Ramos (cell line): ENCODE measurements at regions not wholly inside any gene's neighbourhood (a gene's known extent, or its start where the extent isn't known, plus 50 kb on each side); places are given as distances from the start of the nearest gene placed in this dataset.

Experiments used
- in situ Hi-C: fragments of 300-500 bp; cut with MboI; formaldehyde crosslinking; loops from one replicate; pipeline ENCODE4 v1.14.3; 2022; ENCODE audit warnings: low sequenced_read_pairs; ENCODE audit not compliant: unreplicated experiment

DNA sequence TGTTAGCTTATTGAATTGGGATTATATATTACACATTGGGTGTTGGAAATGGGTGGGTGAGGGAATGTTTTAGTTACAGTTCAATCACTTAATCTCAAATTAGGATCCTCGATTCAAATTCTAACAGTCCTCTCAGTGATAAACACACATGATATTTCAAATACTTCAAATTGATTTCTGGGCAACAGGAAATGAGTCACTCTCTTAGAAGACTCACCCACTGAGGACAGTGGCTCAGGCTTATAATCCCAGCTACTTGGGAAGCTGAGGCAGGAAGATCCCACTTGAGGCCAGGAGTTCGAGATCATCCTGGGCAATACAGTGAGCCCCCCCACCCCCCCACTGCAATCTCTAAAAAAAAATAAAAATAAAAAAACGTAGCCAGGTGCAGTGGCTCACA is 435.3 kb downstream of the KLF12 start:
- in situ Hi-C loops: no loop called here

DNA sequence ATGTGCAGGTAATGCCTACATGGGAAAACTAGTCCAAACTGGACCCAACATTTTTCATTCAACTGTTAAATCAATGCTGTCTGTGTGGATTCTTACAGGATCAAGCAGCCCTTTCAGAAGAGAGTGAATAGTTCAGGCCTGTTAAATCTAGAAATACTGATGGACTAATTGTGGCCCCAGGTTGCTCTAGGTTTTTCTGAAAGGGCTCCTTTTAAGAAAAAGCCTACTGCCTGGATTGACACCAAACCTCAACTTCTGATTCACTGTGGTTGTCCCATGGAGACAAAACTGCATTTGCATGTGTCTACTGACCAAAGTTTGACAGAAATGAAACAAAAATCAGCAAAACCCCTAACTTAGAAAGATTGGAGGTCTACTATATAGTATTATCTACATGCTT is 437.0 kb downstream of the KLF12 start:
- in situ Hi-C loops: no loop called here

DNA sequence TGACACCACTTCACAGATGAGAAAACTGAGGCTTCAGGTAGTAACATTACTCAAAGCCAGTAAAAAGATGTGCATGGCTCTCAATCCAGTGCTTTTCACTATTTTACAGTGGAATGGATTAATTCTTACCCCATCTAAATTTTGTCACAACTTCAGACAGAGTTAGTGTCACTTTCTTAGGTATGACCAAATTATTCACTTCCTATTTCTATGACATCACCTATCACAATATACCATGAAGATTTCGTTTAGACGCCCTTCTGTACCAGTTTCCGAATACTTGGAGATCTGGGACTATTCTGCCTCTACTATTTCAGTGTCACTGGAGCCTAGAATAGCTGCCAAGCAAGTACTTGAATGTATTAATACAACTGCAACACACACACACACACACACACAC is 437.5 kb downstream of the KLF12 start:
- in situ Hi-C loops: no loop called here

DNA sequence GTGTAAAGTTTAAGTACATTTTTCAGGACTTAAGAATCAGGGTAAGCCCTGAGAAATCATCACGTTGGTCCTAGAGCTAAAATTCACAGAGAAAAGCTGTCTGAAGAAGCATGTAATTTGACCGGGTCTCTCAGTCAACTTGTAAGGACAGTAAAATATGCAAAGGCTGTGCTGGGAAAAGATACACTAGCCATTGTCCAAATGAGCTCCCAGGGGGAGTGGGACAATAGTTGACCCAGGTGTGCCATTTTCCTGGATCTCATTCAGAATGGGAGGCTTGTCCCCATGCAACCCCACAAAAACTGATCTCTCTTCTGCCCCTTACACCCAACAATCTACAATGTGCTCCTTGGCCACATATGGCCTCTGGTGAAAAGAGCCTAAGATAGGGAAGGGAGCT is 437.9 kb downstream of the KLF12 start:
- in situ Hi-C loops: no loop called here

DNA sequence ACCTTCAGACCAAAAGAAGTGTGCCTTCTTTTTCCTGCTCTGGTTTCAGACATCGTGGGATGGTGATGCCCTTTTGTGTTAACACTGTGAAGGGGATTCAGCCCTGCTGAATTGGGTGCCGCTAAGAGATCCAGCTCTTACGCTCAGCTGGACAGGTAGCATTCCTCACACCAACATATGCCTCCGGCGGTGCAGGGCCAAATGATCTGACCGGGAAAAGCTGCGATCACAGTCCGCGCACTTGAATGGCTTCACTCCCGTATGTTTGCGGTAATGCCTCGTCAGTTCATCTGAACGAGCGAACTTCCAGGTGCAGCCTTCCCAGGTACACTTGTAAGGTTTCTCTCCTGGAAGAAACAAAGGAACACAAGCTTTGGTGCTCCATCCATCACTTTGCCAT is 438.9 kb downstream of the KLF12 start:
- in situ Hi-C loops: no loop called here

DNA sequence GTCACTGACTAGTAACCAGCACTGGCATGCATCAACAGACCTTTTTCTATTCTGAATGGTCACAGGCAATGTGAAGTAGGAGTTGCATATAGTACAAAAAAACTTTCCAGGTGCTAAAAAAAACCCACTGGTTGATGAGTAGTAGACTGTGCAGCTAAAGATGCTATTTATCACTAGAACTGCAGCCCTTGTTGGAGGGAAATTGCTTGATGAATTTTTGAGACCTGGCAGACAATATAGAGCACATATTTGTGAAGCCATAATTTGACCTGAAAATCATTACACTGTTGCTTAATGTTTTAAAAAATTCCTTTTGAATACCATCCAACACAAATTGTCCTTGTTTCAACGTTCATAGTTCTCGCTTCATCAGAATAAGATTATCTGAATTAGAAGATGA is 441.0 kb downstream of the KLF12 start:
- in situ Hi-C loops: no loop called here

DNA sequence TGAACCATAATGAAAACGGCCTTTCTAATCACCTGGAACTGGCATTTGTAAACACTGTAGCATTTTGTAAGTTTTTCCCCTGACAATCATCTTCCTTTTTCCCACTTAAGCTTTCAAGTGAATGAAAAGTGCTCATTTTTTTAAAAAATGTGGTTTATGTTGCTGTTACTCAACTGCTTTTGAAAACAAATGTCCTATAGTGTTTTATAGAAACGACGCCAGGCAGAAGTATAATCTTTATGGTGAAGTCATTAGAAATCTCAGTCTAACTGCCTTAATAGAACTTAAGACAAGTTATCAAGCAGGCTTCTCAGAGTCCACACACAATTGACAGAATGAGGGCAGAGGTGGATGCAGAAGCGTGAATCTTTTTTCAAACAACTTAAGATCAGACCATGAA is 442.3 kb downstream of the KLF12 start:
- in situ Hi-C loops: no loop called here

DNA sequence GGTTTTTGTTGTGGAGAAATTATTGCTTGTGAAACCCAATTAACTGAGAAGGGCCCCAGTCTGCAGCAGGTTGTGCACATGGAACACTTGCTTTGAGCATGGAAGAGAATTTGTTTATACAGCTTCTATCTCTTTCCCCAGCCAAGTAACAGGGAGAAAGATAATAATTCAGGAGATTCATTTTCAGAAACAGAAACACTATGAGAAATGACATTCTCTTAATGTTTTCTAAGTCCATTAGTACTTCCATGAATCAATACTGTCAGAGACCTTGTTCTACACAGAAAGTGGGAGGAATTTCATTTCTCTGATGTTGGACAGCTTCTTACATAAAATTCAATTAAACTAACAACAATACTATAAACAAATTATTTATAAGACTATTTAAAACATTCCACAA is 446.3 kb downstream of the KLF12 start:
- in situ Hi-C loops: no loop called here

DNA sequence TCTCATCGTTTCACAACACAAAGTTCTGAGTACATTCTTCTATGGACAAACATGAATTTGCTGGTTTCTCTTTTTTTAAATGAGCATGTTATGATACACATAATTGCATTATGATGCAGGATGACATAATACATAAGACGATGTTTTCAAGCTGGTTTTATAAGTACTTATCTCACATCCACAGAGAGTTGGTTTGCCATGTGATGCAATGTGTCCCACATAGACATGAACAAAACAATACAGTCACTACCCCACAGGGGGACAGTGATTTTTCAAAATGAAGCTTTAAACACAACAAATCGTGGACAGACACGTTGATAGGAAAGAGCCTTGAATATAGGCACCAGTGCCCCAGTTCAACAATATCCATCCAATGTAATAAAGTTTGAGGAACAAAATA is 447.1 kb downstream of the KLF12 start:
- in situ Hi-C loops: no loop called here

DNA sequence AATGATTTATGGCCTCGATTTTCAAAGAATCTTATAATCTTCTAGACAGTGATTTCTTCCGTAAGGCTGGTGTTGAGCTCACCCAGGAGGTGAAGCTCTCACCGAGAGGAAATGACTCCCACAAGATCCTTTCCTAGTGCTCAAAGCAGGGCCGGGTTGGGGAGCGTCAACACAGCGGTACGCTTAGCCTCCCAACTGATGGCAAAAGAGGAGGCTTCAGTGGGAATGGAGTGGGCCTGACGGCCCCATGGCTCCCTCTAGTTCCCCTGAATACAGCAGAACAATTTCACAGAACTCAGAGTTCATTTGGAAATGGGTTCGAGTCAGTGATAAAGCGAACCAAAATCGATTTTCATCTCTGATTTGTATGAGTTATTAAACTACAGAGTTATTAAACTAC is 449.5 kb downstream of the KLF12 start:
- in situ Hi-C loops: no loop called here

DNA sequence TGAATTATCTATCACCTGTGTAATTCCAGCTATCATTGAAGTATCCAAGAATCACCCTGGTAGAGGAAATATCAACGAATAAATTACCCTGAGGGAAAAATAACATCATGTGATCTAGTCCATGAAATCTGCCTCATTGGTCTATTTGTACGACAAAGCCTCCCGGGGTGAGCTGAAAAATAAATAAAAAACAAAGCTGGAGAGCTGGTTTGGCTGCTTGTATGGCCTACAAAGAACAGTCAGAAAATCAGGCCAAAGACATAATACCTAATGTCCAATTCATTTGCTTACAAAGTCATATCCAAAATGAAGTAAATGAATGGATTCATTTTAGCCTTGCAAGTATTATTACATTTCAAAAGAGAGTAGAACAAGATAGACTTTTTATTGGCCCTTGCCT is 449.9 kb downstream of the KLF12 start:
- in situ Hi-C loops: no loop called here

DNA sequence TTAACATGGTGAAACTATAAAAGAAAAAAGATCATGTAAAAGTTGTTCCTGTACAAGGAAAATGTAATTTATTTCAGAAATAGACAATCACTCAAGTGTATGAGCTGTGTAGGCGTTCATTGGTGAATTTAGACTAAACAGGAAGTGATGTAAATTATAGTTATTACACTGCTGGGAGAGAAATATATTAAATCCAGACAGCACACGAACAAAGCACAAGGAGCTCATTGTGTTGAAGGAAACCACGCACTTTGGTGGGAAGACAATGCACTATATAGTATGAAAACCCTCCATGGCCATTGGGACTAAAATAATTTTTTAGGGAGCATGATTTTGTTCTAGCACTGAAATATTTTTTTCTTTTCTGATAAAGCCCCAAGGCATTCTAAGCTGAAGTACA is 450.5 kb downstream of the KLF12 start:
- in situ Hi-C loops: no loop called here

DNA sequence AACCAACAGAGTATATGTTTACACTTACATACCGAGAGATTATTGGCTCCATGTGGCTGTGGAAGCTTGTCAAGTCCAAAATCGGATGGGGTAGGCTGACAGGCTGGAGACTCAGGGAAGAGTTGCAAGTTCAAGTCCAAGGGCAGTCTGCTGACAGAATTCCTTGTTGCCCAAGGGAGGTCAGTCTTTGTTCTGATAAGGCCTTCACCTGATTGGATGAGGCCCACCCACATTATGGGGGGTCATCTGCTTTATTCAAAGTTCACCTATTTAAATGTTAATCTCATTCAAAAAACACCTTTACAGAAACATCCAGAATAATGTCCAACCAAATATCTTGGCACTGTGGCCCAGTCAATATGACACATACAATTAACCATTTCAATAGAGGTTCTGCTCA is 452.4 kb downstream of the KLF12 start:
- in situ Hi-C loops: no loop called here

DNA sequence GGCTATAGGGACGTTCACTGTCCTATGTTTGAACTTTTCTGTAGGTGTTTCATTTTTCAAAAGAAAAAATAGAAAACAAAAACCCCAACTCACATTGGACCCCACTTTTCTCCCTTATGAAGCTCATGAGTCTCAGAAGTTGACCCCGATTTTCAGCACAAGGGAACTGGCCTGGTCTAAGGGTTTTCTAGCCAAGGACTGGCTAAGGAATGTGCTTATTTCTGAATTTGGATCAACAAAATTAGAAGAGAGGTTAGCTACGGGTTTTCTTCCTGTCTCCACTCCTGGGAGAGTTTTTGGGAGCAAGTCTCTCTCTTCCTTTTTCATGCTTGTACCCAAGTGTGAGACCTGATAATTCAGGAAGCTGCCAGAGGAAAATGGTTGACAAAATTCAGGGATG is 453.2 kb downstream of the KLF12 start:
- in situ Hi-C loops: no loop called here

DNA sequence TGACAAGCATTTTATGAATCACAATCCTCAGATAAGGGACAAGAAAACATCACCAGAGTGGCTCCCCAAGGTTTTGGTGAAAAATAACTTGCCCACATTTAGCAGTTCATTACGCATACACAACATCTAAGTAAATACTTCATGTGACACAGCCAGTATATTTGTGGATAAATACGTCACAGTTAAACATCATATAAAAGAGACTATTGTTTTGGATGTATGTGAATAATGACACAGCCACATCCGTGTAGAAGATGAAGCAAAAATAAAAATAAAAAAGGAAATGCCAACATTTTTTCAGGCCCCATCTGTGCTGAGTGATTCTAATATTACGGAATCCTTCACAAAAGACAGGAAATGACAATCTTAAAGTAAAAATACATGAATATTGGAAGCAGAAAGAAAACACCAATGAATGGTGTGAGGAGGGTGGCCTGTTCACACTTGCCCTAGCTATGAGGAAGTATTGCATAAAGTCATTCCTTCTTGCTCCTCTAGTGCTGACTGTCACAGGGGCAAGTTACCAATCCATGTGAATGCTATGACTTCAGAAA is 457.1 kb downstream of the KLF12 start:
- in situ Hi-C loops: no loop called here

DNA sequence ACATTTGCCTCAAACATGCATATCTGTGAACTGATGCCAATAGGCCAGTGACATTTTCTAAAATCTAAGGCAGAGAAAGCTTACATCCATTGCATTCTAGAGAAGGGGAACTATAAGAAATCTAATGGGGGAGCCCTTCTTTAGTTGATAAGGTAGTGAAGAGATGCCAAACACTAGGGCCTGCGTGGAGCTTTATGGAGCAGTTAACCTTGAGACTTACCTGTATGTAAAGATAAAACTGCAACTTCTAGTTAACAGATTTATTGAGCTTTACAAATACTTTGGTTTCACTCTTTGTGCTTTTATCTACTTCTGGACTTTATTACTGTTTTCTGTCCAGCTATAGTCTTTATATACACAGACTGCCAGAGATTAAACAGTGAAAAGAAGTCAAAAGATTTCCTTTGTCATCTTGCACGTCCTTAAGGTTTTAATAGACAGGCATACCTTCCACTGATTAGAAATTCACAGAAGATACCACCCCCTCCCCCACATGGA is 457.6 kb downstream of the KLF12 start:
- in situ Hi-C loops: no loop called here

DNA sequence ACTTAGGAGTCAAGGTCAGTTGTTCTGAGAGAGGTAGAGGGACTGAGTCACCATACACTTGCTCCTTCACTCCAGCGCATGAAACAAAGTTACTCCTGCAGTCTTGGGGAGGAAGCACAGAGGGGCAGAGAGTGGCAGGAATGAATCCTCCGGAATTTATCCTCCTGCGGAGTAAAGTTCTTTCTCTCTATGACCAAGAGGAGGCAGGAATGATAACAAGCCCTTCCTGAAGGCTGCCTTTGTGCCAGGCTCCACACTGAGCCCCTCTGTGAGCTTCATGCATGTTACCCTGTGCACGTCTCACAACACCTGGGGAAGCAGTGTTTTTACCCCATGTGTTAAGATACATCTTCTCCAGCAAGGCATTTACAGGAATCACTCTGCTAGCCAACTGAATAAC is 458.4 kb downstream of the KLF12 start:
- in situ Hi-C loops: no loop called here

DNA sequence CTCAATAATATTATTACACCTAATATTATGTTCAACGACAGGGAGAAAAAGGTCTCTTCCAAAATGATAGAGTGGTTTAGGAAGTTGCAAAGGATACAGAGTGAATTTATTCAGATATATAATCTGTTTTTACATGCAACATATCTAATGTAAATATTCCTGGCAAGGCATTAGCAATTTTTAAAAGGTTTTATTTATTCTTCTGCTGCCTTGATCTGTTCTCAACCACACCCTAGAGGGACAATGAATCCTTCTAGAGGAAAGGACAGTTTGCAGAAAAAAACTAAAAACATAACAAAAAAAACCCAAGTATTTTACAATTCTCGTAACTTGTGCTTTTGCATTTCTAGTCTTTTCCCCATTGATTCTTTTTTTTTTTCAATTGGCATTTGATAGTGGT is 459.6 kb downstream of the KLF12 start:
- in situ Hi-C loops: no loop called here

DNA sequence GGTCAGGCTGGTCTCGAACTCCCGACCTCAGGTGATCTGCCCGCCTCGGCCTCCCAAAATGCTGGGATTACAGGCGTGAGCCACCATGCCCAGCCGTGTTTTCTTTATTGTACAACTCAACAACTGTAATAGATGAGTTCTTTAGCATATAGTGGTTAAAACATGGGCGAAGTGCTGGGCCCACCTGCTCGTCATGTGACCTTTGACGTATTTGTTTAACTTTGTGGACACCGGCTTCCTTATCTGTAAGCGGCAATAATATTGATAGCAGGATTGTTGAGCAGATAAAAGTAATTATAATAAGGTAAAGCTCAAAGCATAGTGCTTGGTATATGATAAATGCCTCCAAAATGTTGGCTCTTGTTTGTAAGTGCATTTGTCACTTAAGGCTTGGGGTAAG is 460.3 kb downstream of the KLF12 start:
- in situ Hi-C loops: no loop called here

DNA sequence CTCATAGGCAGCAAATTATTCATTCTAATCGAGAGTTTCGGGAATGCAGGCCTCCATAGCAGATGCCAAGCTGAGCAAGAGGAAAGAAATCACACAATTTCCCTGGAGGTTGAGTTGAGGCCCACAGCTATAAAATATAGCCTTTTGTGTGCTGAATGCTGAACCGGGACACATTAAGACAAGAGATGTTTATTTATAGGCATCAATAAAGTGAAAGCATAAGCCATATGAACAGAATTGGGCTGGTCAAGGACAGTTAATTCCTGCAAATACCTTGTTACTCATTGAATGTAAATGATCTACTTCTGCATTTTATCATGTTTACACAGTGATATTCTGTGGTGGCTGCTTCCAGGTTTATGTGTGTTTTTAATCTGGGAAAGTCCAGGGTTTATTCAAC is 461.7 kb downstream of the KLF12 start:
- in situ Hi-C loops: no loop called here

DNA sequence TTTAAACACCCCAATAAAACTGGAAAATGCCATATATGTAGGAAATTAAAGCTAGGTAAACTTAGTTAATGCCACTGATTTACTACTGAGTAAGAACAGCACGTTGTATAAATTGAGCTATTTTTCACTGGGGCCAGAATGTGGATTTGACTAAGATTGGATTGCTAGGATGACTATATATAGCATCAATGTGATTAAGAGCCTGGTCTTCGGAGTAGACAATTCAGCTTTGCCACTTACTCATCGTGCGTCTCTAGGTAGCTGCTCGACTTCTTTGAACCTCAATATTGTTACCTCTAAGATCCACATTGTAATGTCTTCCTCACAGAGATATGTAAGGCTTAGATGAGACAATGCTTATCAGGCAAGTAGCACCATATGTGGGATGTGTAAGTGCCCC is 462.5 kb downstream of the KLF12 start:
- in situ Hi-C loops: no loop called here

DNA sequence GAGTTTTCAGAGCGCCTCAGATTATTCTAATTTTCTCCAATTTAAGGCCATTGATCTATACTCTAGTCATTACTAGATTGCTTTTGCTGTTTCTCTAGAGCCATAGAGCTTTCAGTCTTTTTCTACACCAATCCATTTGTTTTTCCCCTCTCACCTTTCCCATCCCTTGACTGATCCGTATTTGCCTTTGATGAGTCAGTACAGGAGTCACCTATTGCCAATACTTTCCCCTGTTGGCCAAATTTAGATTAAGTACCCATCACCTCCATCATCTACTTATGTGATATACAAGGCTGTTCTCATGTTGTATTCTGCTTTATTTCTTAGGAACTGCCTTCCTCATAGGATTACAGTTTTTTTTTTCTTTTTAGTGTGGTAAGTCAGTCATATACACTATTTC is 463.2 kb downstream of the KLF12 start:
- in situ Hi-C loops: no loop called here

DNA sequence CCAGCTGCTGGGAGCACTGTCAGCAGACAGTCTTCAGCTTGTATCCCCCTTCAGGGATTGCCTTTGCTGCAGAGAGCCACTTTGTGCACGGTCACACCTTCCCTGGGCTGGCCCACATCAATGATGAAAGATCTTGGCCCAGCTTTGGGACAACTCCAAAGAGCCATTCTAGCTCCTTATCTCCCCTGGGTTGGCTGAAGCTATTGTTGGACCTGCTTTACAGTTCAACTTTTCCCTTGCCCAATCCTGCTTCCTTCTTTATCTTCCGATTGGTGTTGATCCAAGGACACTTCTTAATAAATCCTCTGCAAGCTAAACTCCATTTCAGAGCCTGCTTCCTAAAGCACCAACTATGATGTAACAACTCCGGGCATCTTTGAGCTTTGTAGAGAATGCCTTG is 466.4 kb downstream of the KLF12 start:
- in situ Hi-C loops: no loop called here
